Peyer's patch (tissue), 4 donors: ENCODE measurements at regions not wholly inside any gene's neighbourhood (a gene's known extent, or its start where the extent isn't known, plus 50 kb on each side); places are given as distances from the start of the nearest gene placed in this dataset.

ENCODE experiments used
- POLR2A ChIP-seq, 2 donors: fragments of 450-650 bp; IDR thresholded peaks; one replicate each; pipeline ENCODE4 v1.5.1; 2017; ENCODE audit warnings: antibody characterized with exemption in 2 of 2, mild to moderate bottlenecking in 2 of 2, moderate library complexity in 2 of 2
- TF ChIP-seq, protein P1 (sequence below), 6 experiments: fragments of 450-650 bp in 4 of 6; fragments of 200-600 bp in 2 of 6; sonication (generic) in 1 of 6; IDR thresholded peaks; one replicate each; pipeline ENCODE4 v1.5.1; 2017 to 2019; ENCODE audit warnings: antibody characterized with exemption in 6 of 6, mild to moderate bottlenecking in 3 of 6, moderate library complexity in 1 of 6

DNA sequence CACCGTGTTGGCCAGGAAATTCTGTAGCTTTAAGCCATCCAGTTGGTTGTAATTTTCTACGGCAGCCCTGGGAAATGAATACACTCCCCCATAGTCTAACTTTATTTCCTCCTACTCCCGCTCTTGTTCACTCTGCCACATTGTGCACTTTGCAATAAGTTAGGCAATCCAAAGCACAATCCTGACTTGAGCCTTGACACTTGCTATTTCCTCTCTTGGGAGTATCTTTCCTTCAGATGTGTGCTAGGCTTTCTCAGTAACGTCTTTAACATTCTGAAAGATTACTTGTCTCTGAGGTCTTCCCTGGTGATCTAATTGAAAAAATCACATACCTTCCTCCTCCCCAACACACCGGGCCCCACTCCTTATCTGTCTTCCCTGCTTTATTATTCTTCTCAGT, 65.9 kb upstream of the RAB27B start:
- TF ChIP-seq, protein P1, sequence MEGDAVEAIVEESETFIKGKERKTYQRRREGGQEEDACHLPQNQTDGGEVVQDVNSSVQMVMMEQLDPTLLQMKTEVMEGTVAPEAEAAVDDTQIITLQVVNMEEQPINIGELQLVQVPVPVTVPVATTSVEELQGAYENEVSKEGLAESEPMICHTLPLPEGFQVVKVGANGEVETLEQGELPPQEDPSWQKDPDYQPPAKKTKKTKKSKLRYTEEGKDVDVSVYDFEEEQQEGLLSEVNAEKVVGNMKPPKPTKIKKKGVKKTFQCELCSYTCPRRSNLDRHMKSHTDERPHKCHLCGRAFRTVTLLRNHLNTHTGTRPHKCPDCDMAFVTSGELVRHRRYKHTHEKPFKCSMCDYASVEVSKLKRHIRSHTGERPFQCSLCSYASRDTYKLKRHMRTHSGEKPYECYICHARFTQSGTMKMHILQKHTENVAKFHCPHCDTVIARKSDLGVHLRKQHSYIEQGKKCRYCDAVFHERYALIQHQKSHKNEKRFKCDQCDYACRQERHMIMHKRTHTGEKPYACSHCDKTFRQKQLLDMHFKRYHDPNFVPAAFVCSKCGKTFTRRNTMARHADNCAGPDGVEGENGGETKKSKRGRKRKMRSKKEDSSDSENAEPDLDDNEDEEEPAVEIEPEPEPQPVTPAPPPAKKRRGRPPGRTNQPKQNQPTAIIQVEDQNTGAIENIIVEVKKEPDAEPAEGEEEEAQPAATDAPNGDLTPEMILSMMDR (IDR thresholded peaks at IDR 0.05): no peak
- TF ChIP-seq POLR2A (IDR thresholded peaks at IDR 0.05): no peak
